ENCODE measurements at regions not wholly inside any gene's neighbourhood (a gene's known extent, or its start where the extent isn't known, plus 50 kb on each side); places are given as distances from the start of the nearest gene placed in this dataset.
A peak's percentile ranks its signal among the peaks of the same experiment; 100 is the strongest.

- Histone ChIP-seq H3K27ac (ENCODE audit: insufficient read depth, low read length) (no peak overlapping the region), H2AFZ (ENCODE audit: low read length) (no peak overlapping the region)
Observed at GRCh38 chr12:42936260-42936659, 346.7 kb upstream of the PRICKLE1 start.

GRCh38 chr12:42935756-42936155 is 346.2 kb upstream of the PRICKLE1 start:
- Histone ChIP-seq H3K36me3 (ENCODE audit: control insufficient read depth, insufficient read depth, low read length) (no peaks in the 10 kb centered on the region), H3K4me1 (ENCODE audit: control insufficient read depth, extremely low read depth, insufficient read depth, low read length) (no peaks in the 10 kb centered on the region), H3K27me3 (ENCODE audit: control insufficient read depth, insufficient read depth, low read length) (no peaks in the 10 kb centered on the region), H3K27ac (ENCODE audit: insufficient read depth, low read length) (no peak overlapping the region), H3K9ac (ENCODE audit: insufficient read depth, low read length) (no peak overlapping the region), H4K20me1 (ENCODE audit: control insufficient read depth, extremely low read depth, insufficient read depth, low read length) (no peaks in the 10 kb centered on the region), H3K79me2 (ENCODE audit: control insufficient read depth, insufficient read depth, low read length) (no peaks in the 10 kb centered on the region), H2AFZ (ENCODE audit: low read length) (no peak overlapping the region), H3K9me3 (ENCODE audit: control insufficient read depth, insufficient read depth, low read depth, low read length) (no peaks in the 10 kb centered on the region), H3K4me3 (replicated peaks in 1 of 4; ENCODE audit: control extremely low read depth in 1 of 4, insufficient read depth in 1 of 4, low read depth in 3 of 4, low read length in 4 of 4) (no peak overlapping the region), H3K4me2 (ENCODE audit: extremely low read depth, insufficient read depth, low read length) (no peak overlapping the region)
- peak; percentile 60 to 86 for DNase-seq (ENCODE audit: low read depth in 2 of 2)
- TF ChIP-seq CTCF (conservative IDR thresholded peaks at IDR 0.05 in 1 of 2, IDR thresholded peaks at IDR 0.05 in 1 of 2; ENCODE audit: low read depth in 1 of 2, low read length in 2 of 2), result no peak
- no peak for TF ChIP-seq EZH2 (IDR thresholded peaks at IDR 0.05; ENCODE audit: low read length, missing control alignments)

More at GRCh38 chr12:42936260-42936659, 346.7 kb upstream of the PRICKLE1 start:
- TF ChIP-seq CTCF (conservative IDR thresholded peaks at IDR 0.05 in 1 of 2, IDR thresholded peaks at IDR 0.05 in 1 of 2; ENCODE audit: low read depth in 1 of 2, low read length in 2 of 2), result no peak
- TF ChIP-seq EZH2 (IDR thresholded peaks at IDR 0.05; ENCODE audit: low read length, missing control alignments), result no peak
- Histone ChIP-seq H4K20me1 (ENCODE audit: control insufficient read depth, extremely low read depth, insufficient read depth, low read length) (no peaks in the 10 kb centered on the region), H3K36me3 (ENCODE audit: control insufficient read depth, insufficient read depth, low read length) (no peaks in the 10 kb centered on the region), H3K4me1 (ENCODE audit: control insufficient read depth, extremely low read depth, insufficient read depth, low read length) (no peaks in the 10 kb centered on the region), H3K4me3 (replicated peaks in 1 of 4; ENCODE audit: control extremely low read depth in 1 of 4, insufficient read depth in 1 of 4, low read depth in 3 of 4, low read length in 4 of 4) (no peak overlapping the region), H3K4me2 (ENCODE audit: extremely low read depth, insufficient read depth, low read length) (no peak overlapping the region), H3K9me3 (ENCODE audit: control insufficient read depth, insufficient read depth, low read depth, low read length) (no peaks in the 10 kb centered on the region), H3K9ac (ENCODE audit: insufficient read depth, low read length) (no peak overlapping the region), H3K79me2 (ENCODE audit: control insufficient read depth, insufficient read depth, low read length) (no peaks in the 10 kb centered on the region), H3K27me3 (ENCODE audit: control insufficient read depth, insufficient read depth, low read length) (no peaks in the 10 kb centered on the region)
- DNase-seq (ENCODE audit: low read depth in 2 of 2), result no peak

GRCh38 chr12:42935090-42935489 is 345.5 kb upstream of the PRICKLE1 start:
- Histone ChIP-seq H3K4me3 (replicated peaks in 1 of 4; ENCODE audit: control extremely low read depth in 1 of 4, insufficient read depth in 1 of 4, low read depth in 3 of 4, low read length in 4 of 4) (no peak overlapping the region), H3K4me2 (ENCODE audit: extremely low read depth, insufficient read depth, low read length) (no peak overlapping the region), H4K20me1 (ENCODE audit: control insufficient read depth, extremely low read depth, insufficient read depth, low read length) (no peaks in the 10 kb centered on the region), H3K36me3 (ENCODE audit: control insufficient read depth, insufficient read depth, low read length) (no peaks in the 10 kb centered on the region), H3K4me1 (ENCODE audit: control insufficient read depth, extremely low read depth, insufficient read depth, low read length) (no peaks in the 10 kb centered on the region), H2AFZ (ENCODE audit: low read length) (no peak overlapping the region), H3K27me3 (ENCODE audit: control insufficient read depth, insufficient read depth, low read length) (no peaks in the 10 kb centered on the region), H3K9me3 (ENCODE audit: control insufficient read depth, insufficient read depth, low read depth, low read length) (no peaks in the 10 kb centered on the region), H3K27ac (ENCODE audit: insufficient read depth, low read length) (no peak overlapping the region), H3K9ac (ENCODE audit: insufficient read depth, low read length) (no peak overlapping the region), H3K79me2 (ENCODE audit: control insufficient read depth, insufficient read depth, low read length) (no peaks in the 10 kb centered on the region)
- no peak for TF ChIP-seq EZH2 (IDR thresholded peaks at IDR 0.05; ENCODE audit: low read length, missing control alignments)
- no peak for TF ChIP-seq CTCF (conservative IDR thresholded peaks at IDR 0.05 in 1 of 2, IDR thresholded peaks at IDR 0.05 in 1 of 2; ENCODE audit: low read depth in 1 of 2, low read length in 2 of 2)
- peak in 1 of 2 donors; percentile 35 for DNase-seq (ENCODE audit: low read depth in 2 of 2)

Data from fibroblast of lung (primary cell).